HEK293T (cell line): ENCODE measurements at regions not wholly inside any gene's neighbourhood (a gene's known extent, or its start where the extent isn't known, plus 50 kb on each side); places are given as distances from the start of the nearest gene placed in this dataset.
"Not testable (repeated sequence)": the region's sequence is repeated elsewhere in the genome, so short reads cannot be mapped to it uniquely, and the experiment has no call there.

Experiments used
- CTCF ChIA-PET: fragments of 350-600 bp; formaldehyde crosslinking; extraction: SDS; loops from one replicate; lab custom pipeline; 2021; ENCODE audit warnings: antibody characterized with exemption, inconsistent platforms; lab: Yijun Ruan, JAX
- POLR2A ChIA-PET: fragments of 350-600 bp; formaldehyde crosslinking; extraction: SDS; loops from one replicate; lab custom pipeline; 2020; ENCODE audit warnings: antibody characterized with exemption, inconsistent platforms; lab: Yijun Ruan, JAX
- DNase-seq: peaks from one replicate; pipeline ENCODE4 v3.0.0; 2012; ENCODE audit warnings: mixed read lengths; ENCODE audit errors: extremely low spot score
- ARNT ChIP-seq: fragments of 450-650 bp; IDR thresholded peaks from 2 replicates; pipeline ENCODE4 v1.6.1; 2017; ENCODE audit warnings: mild to moderate bottlenecking
- BHLHE40 ChIP-seq: fragments of 450-650 bp; IDR thresholded peaks from 2 replicates; pipeline ENCODE4 v1.6.1; 2016; ENCODE audit warnings: mild to moderate bottlenecking, moderate library complexity, borderline replicate concordance
- CTBP1 ChIP-seq: fragments of 450-650 bp; IDR thresholded peaks from 2 replicates; pipeline ENCODE4 v1.6.1; 2016; ENCODE audit warnings: borderline replicate concordance
- ELF4 ChIP-seq: fragments of 450-650 bp; IDR thresholded peaks from 2 replicates; pipeline ENCODE4 v1.6.1; 2017; ENCODE audit warnings: antibody characterized with exemption
- FOXA1 ChIP-seq: fragments of 450-650 bp; IDR thresholded peaks from 2 replicates; pipeline ENCODE4 v1.6.1; 2016; ENCODE audit warnings: mild to moderate bottlenecking
- FOXK2 ChIP-seq: fragments of 450-650 bp; IDR thresholded peaks from 2 replicates; pipeline ENCODE4 v1.6.1; 2016; ENCODE audit warnings: mild to moderate bottlenecking
- FOXM1 ChIP-seq: fragments of 450-650 bp; IDR thresholded peaks from 2 replicates; pipeline ENCODE4 v1.6.1; 2017; ENCODE audit warnings: mild to moderate bottlenecking, borderline replicate concordance
- HDGF ChIP-seq: fragments of 450-650 bp; IDR thresholded peaks from 2 replicates; pipeline ENCODE4 v1.6.1; 2017; ENCODE audit warnings: antibody characterized with exemption, borderline replicate concordance
- L3MBTL2 ChIP-seq: fragments of 450-650 bp; conservative IDR thresholded peaks from 2 replicates; pipeline ENCODE4 v1.6.1; 2016; ENCODE audit warnings: mild to moderate bottlenecking
- LEF1 ChIP-seq: fragments of 450-650 bp; IDR thresholded peaks from 2 replicates; pipeline ENCODE4 v1.6.1; 2017; ENCODE audit warnings: mild to moderate bottlenecking, borderline replicate concordance
- NFRKB ChIP-seq: fragments of 450-650 bp; IDR thresholded peaks from 2 replicates; pipeline ENCODE4 v1.6.1; 2016; ENCODE audit warnings: mild to moderate bottlenecking, moderate library complexity
- SP1 ChIP-seq: fragments of 450-650 bp; IDR thresholded peaks from 2 replicates; pipeline ENCODE4 v1.6.1; 2017
- SUZ12 ChIP-seq: fragments of 450-650 bp; IDR thresholded peaks from 2 replicates; pipeline ENCODE4 v1.6.1; 2016; ENCODE audit warnings: mild to moderate bottlenecking
- TARDBP ChIP-seq: fragments of 450-650 bp; IDR thresholded peaks from 2 replicates; pipeline ENCODE4 v1.6.1; 2016
- ZNF384 ChIP-seq: fragments of 450-650 bp; IDR thresholded peaks from 2 replicates; pipeline ENCODE4 v1.6.1; 2016
- TF ChIP-seq, protein P1 (sequence below): fragments of 450-650 bp; IDR thresholded peaks from 2 replicates; pipeline ENCODE4 v1.6.1; 2016

DNA sequence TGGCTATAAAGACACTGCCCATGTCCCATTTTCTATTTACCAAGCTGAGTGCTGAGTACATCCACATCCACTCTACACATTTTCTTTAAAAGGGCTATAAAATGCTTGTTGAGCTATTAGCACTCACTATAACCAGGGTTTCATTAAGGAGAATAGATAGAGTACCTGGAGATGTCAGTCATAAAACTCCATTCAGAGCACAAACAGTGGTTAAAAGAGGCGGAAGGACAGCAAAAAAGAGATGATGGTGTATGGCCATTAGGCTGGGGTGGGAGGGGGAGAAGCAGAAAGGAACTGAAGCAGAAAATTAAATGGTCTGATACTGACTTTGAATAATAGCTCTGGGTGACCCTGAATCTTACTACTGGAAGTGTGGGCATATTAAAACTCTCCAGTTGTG lies 609.9 kb upstream of the MAP3K7 start:
- CTCF ChIA-PET: no interaction called here

DNA sequence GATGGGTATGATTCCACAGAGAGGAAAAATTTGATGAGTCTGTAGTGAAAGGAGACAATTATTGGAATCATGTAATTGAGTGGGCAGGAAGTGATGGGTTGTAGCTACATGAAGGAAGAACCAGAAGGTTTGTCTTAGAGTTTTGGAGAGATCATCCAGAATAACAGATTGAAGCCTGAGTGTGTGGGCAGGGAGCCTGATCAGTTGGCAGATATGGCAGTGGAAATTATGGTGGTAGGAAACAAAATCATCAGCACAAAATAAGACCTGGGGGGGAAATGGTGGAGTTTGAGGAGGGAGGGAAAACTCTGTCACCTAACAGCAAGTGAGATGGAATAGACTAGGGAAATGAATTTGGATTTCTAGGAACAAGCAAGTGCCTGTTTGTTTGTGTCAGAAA lies 606.6 kb upstream of the MAP3K7 start:
- CTCF ChIA-PET: no interaction called here
- DNase-seq: no peak
- POLR2A ChIA-PET: no interaction called here
- TF ChIP-seq FOXA1 (no peak), SUZ12 (no peak), L3MBTL2 (no peak), HDGF (no peak), FOXM1 (no peak), TARDBP (no peak), FOXK2 (no peak), CTBP1 (no peak)

More for the DNA sequence above, 609.9 kb upstream of the MAP3K7 start:
- TF ChIP-seq FOXA1 (no peak), ZNF384 (no peak), FOXK2 (no peak), CTBP1 (no peak), L3MBTL2 (no peak), LEF1 (no peak), FOXM1 (no peak), SP1 (no peak), NFRKB (no peak), ELF4 (no peak), HDGF (no peak), ARNT (no peak)
- TF ChIP-seq, protein P1, sequence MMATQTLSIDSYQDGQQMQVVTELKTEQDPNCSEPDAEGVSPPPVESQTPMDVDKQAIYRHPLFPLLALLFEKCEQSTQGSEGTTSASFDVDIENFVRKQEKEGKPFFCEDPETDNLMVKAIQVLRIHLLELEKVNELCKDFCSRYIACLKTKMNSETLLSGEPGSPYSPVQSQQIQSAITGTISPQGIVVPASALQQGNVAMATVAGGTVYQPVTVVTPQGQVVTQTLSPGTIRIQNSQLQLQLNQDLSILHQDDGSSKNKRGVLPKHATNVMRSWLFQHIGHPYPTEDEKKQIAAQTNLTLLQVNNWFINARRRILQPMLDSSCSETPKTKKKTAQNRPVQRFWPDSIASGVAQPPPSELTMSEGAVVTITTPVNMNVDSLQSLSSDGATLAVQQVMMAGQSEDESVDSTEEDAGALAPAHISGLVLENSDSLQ: no peak
- DNase-seq: no peak
- POLR2A ChIA-PET: no interaction called here

DNA sequence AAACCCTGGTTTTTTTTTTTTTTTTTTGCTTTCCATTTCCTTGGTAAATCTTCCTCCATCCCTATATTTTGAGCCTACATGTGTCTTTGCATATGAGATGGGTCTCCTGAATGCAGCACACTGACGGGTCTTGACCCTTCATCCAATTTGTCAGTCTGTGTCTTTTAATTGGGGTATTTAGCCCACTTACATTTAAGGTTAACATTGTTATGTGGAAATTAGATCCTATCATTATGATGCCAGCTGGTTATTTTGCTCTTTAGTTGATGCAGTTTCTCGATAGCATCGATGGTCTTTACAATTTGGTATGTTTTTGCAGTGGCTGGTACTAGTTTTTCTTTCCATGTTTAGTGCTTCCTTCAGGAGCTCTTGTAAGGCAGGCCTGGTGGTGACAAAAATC lies 603.2 kb upstream of the MAP3K7 start:
- DNase-seq, CTCF ChIA-PET, POLR2A ChIA-PET: not testable (repeated sequence)

DNA sequence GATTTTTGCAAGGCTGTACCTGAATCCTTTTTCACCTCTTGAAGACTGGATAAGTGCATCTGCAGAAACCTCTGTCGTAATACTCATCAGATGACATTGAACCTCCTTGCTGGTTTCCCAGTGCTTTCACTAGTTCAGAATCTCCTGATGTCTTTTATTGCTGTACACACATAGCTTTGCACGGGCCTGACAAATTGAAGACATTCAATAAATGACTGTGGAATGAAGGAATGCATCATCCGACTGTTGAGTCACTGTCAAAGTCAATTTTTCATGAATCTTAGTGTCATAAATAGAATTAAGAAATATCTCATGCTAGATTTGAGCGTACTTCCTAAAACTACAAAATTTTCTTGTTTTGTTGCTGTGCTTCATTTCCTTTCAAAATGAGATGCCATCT lies 598.2 kb upstream of the MAP3K7 start:
- ChIA-PET CTCF (no interaction called here), POLR2A (no interaction called here)
- no peak for DNase-seq
- TF ChIP-seq LEF1 (no peak), CTBP1 (no peak), L3MBTL2 (no peak), ARNT (no peak), SP1 (no peak), BHLHE40 (no peak), FOXA1 (no peak), ZNF384 (no peak), FOXM1 (no peak), FOXK2 (no peak), HDGF (no peak), ELF4 (no peak), NFRKB (no peak), SUZ12 (no peak), TARDBP (no peak)
- TF ChIP-seq, protein P1: no peak

DNA sequence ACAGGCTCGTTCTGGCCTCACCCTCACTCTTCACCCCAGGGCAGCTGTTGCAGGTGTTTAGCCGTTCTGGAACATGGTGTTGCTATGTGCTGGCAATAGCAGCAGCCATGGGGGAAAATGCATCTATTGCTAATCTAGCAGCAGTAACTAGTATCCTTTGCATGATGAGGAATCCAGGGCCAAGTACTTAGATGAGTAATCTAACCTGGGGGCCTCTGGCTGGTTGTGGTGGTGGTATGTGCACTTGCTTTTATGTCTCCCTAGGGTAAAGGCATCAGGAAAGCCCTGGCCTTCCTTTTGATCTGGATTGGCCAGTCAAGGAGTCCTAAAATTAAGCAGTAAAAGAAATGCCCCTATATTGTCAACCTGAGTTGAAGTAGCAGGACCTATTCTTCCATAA lies 594.5 kb upstream of the MAP3K7 start:
- DNase-seq: no peak
- POLR2A ChIA-PET: no interaction called here
- TF ChIP-seq FOXK2 (no peak), L3MBTL2 (no peak), HDGF (no peak), BHLHE40 (no peak), FOXM1 (no peak), SP1 (no peak), ELF4 (no peak), ZNF384 (no peak), CTBP1 (no peak), FOXA1 (no peak), TARDBP (no peak), SUZ12 (no peak), NFRKB (no peak), LEF1 (no peak), ARNT (no peak)
- TF ChIP-seq, protein P1: no peak
- CTCF ChIA-PET: no interaction called here

DNA sequence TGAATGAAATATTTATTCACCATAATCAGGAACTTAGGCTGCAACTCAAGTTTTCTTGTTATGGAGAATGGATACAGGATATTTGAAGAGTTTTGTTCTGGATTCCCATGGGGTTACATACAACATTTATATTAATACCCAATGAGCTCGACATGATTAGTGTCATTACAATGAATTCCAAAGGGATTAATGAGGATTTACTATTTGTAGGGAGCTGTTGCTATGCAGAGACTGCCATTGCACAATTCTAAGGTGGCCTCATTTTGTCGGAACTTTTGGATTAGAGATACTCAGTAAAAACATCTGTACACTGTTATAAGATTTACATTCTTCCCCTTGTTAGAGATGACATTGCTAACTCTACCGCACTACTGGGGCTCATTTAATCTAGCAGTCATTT lies 586.8 kb upstream of the MAP3K7 start:
- CTCF ChIA-PET: no interaction called here
- POLR2A ChIA-PET: no interaction called here
- no peak for DNase-seq
- TF ChIP-seq LEF1 (no peak), HDGF (no peak), NFRKB (no peak), FOXK2 (no peak), ARNT (no peak), SUZ12 (no peak), FOXM1 (no peak), FOXA1 (no peak), SP1 (no peak), CTBP1 (no peak), BHLHE40 (no peak), TARDBP (no peak), L3MBTL2 (no peak), ELF4 (no peak), ZNF384 (no peak)
- TF ChIP-seq, protein P1: no peak
